Suprapubic skin (tissue), 4 donors: ENCODE measurements at regions not wholly inside any gene's neighbourhood (a gene's known extent, or its start where the extent isn't known, plus 50 kb on each side); places are given as distances from the start of the nearest gene placed in this dataset.

Experiments
- DNase-seq, 2 donors: peaks; one replicate each; pipeline ENCODE4 v3.0.0-alpha.2; 2019; ENCODE audit warnings: low spot score in 2 of 2
- H3K27ac ChIP-seq: fragments of 200-600 bp; sonication (generic); one replicate; pipeline ENCODE4 v1.5.1; 2019
- H3K27me3 ChIP-seq: fragments of 200-600 bp; sonication (generic); one replicate; pipeline ENCODE4 v1.5.1; 2019
- H3K36me3 ChIP-seq: fragments of 200-600 bp; sonication (generic); one replicate; pipeline ENCODE4 v1.5.1; 2019
- H3K4me1 ChIP-seq: fragments of 200-600 bp; sonication (generic); one replicate; pipeline ENCODE4 v1.5.1; 2019
- H3K4me3 ChIP-seq: fragments of 200-600 bp; sonication (generic); one replicate; pipeline ENCODE4 v1.5.1; 2019; ENCODE audit warnings: mild to moderate bottlenecking
- H3K9me3 ChIP-seq: fragments of 200-600 bp; sonication (generic); one replicate; pipeline ENCODE4 v1.5.1; 2019
- CTCF ChIP-seq, 2 donors: fragments of 200-600 bp in 1 of 2; fragments of 450-650 bp in 1 of 2; sonication (generic) in 1 of 2; IDR thresholded peaks; one replicate each; pipeline ENCODE4 v1.5.1; 2016 to 2019; ENCODE audit warnings: antibody characterized with exemption in 2 of 2, mild to moderate bottlenecking in 1 of 2, moderate library complexity in 1 of 2
- EP300 ChIP-seq: sonication (generic); formaldehyde crosslinking; IDR thresholded peaks from one replicate; pipeline ENCODE4 v1.6.1; 2017; ENCODE audit warnings: antibody characterized with exemption
- POLR2A ChIP-seq, 2 donors: fragments of 450-650 bp; IDR thresholded peaks; one replicate each; pipeline ENCODE4 v1.6.1; 2017; ENCODE audit warnings: antibody characterized with exemption in 2 of 2, mild to moderate bottlenecking in 2 of 2, moderate library complexity in 2 of 2
- POLR2AphosphoS5 ChIP-seq, 3 donors: sonication (generic); formaldehyde crosslinking; IDR thresholded peaks; one replicate each; pipeline ENCODE4 v1.6.1; 2017; ENCODE audit warnings: antibody characterized with exemption in 3 of 3
- WGBS: methylation state at CpG from one replicate; pipeline ENCODE4 v1.1.5; 2018; 5-methylcytosine and 5-hydroxymethylcytosine counted together

GRCh38 chr3:137249311-137249940 lies 291.6 kb downstream of the IL20RB start:
- no peak for DNase-seq
- Histone ChIP-seq H3K27me3 (no peaks in the 10 kb centered on the region), H3K36me3 (no peaks in the 10 kb centered on the region), H3K9me3 (peaks cover 4% of the 10 kb centered on the region), H3K4me3 (no peak overlapping the region), H3K27ac (no peak overlapping the region), H3K4me1 (no peaks in the 10 kb centered on the region)
- no peak for TF ChIP-seq EP300
- TF ChIP-seq CTCF (IDR thresholded peaks at IDR 0.05): no peak
- TF ChIP-seq POLR2A (IDR thresholded peaks at IDR 0.05): no peak

GRCh38 chr3:137259089-137259488 lies 301.3 kb downstream of the IL20RB start:
- Histone ChIP-seq H3K4me1 (peaks cover 2% of the 10 kb centered on the region), H3K36me3 (no peaks in the 10 kb centered on the region), H3K9me3 (no peaks in the 10 kb centered on the region), H3K4me3 (no peak overlapping the region), H3K27ac (no peak overlapping the region), H3K27me3 (no peaks in the 10 kb centered on the region)
- 30% methylated on average over 3 of the region's 3 CpGs for WGBS
- no peak for DNase-seq
- no peak for TF ChIP-seq CTCF (IDR thresholded peaks at IDR 0.05)
- no peak for TF ChIP-seq POLR2AphosphoS5 (IDR thresholded peaks at IDR 0.05)
- no peak for TF ChIP-seq EP300
- TF ChIP-seq POLR2A (IDR thresholded peaks at IDR 0.05): no peak

DNA sequence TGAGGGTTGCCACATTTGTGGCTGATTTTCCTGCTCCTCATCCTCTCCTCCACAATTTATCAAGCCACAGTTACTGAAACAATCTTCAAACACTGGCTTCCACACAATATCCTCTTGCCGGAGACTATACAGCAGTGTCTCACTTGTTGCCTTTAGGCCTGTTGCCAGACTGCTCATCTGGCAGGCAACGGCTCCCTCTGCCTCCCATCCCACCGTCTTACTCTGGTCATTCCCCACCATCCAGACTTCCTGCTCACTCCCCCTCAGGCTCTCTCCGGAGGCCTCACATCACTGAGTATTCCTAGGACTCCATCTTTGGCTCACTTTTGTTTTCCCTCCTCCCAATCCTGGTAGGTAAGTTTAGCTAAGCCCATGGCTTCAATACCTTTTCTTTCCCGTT lies 301.9 kb downstream of the IL20RB start:
- no peak for DNase-seq
- no peaks in the 10 kb centered on the region for H3K36me3 ChIP-seq
- no peak overlapping the region for H3K27ac ChIP-seq
- peaks cover 8% of the 10 kb centered on the region for H3K4me1 ChIP-seq
- H3K9me3 ChIP-seq: no peaks in the 10 kb centered on the region
- TF ChIP-seq POLR2A (IDR thresholded peaks at IDR 0.05): no peak
- TF ChIP-seq POLR2AphosphoS5 (IDR thresholded peaks at IDR 0.05): no peak
- no peak for TF ChIP-seq EP300
- no peak for TF ChIP-seq CTCF (IDR thresholded peaks at IDR 0.05)
- WGBS: 37% methylated on average over 5 of the region's 5 CpGs
- H3K27me3 ChIP-seq: no peaks in the 10 kb centered on the region
- no peak overlapping the region for H3K4me3 ChIP-seq

- no peaks in the 10 kb centered on the region for H3K27me3 ChIP-seq
- no peak for DNase-seq
- H3K4me3 ChIP-seq: no peak overlapping the region
- WGBS: 23% methylated on average over 11 of the region's 14 CpGs
- peaks cover 11% of the 10 kb centered on the region for H3K4me1 ChIP-seq
- H3K36me3 ChIP-seq: no peaks in the 10 kb centered on the region
- no peaks in the 10 kb centered on the region for H3K9me3 ChIP-seq
- TF ChIP-seq CTCF (IDR thresholded peaks at IDR 0.05) (no peak), POLR2AphosphoS5 (IDR thresholded peaks at IDR 0.05) (no peak), EP300 (no peak), POLR2A (IDR thresholded peaks at IDR 0.05) (no peak)
- H3K27ac ChIP-seq: no peak overlapping the region
Measured at GRCh38 chr3:137264071-137264820, 306.5 kb downstream of the IL20RB start.

DNA sequence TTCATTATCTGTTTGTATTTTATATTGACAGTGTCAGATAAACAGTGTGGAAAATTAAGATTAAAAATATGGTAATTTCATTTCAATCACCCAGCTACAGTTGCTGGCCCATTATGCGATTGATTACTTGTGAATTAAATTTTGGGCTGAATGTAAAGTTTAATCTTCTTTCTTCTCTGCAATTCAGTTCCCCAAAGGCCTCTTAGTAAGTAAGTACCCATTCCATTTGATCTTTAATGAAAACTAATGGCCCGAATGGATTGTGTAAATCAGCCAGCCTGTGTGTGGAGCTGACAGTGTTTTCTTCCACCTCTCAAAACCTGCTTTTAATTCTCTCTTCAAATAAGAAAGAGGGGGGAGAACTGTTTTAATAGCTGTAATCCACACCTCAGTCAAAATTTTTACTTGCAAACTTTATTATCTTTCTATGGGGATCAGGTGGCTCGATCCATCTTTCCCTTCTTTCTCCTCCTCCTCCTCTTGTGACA lies 307.1 kb downstream of the IL20RB start:
- Histone ChIP-seq H3K27ac (no peak overlapping the region), H3K9me3 (no peaks in the 10 kb centered on the region), H3K27me3 (no peaks in the 10 kb centered on the region), H3K4me1 (peaks cover 11% of the 10 kb centered on the region), H3K4me3 (no peak overlapping the region), H3K36me3 (no peaks in the 10 kb centered on the region)
- 60% methylated on average over 3 of the region's 3 CpGs for WGBS
- DNase-seq: no peak
- no peak for TF ChIP-seq EP300
- TF ChIP-seq CTCF (IDR thresholded peaks at IDR 0.05): no peak
- no peak for TF ChIP-seq POLR2A (IDR thresholded peaks at IDR 0.05)
- no peak for TF ChIP-seq POLR2AphosphoS5 (IDR thresholded peaks at IDR 0.05)
